ENCODE measurements at regions not wholly inside any gene's neighbourhood (a gene's known extent, or its start where the extent isn't known, plus 50 kb on each side); places are given as distances from the start of the nearest gene placed in this dataset.
"Not testable (repeated sequence)": the region's sequence is repeated elsewhere in the genome, so short reads cannot be mapped to it uniquely, and the experiment has no call there.

GRCh38 chr2:87476223-87476872, 271.5 kb upstream of the PLGLB2 start:
- not testable (repeated sequence) for H3K27me3 ChIP-seq (ENCODE audit: control insufficient read depth in 1 of 2, insufficient read depth in 2 of 2, low read length in 2 of 2); H3K4me3 ChIP-seq (ENCODE audit: low read depth in 1 of 2, low read length in 2 of 2); H3K9me3 ChIP-seq (ENCODE audit: control insufficient read depth in 1 of 2, low read length in 2 of 2); H3K9ac ChIP-seq (ENCODE audit: low read depth in 1 of 2, low read length in 2 of 2); H3K27ac ChIP-seq (ENCODE audit: low read depth, low read length); H3K4me1 ChIP-seq (ENCODE audit: control insufficient read depth in 1 of 2, insufficient read depth in 2 of 2, low read length in 2 of 2); H3K36me3 ChIP-seq (ENCODE audit: control insufficient read depth in 1 of 2, insufficient read depth in 2 of 2, low read length in 2 of 2)

- H3K27ac ChIP-seq (ENCODE audit: low read depth, low read length); H3K4me1 ChIP-seq (ENCODE audit: control insufficient read depth in 1 of 2, insufficient read depth in 2 of 2, low read length in 2 of 2); H3K9me3 ChIP-seq (ENCODE audit: control insufficient read depth in 1 of 2, low read length in 2 of 2); H3K36me3 ChIP-seq (ENCODE audit: control insufficient read depth in 1 of 2, insufficient read depth in 2 of 2, low read length in 2 of 2); H3K9ac ChIP-seq (ENCODE audit: low read depth in 1 of 2, low read length in 2 of 2); H3K27me3 ChIP-seq (ENCODE audit: control insufficient read depth in 1 of 2, insufficient read depth in 2 of 2, low read length in 2 of 2); H3K4me3 ChIP-seq (ENCODE audit: low read depth in 1 of 2, low read length in 2 of 2): not testable (repeated sequence)
Measured at GRCh38 chr2:87476936-87477335, 271.0 kb upstream of the PLGLB2 start.

- H3K4me1 ChIP-seq (ENCODE audit: control insufficient read depth in 1 of 2, insufficient read depth in 2 of 2, low read length in 2 of 2); H3K4me3 ChIP-seq (ENCODE audit: low read depth in 1 of 2, low read length in 2 of 2); H3K9ac ChIP-seq (ENCODE audit: low read depth in 1 of 2, low read length in 2 of 2); H3K27ac ChIP-seq (ENCODE audit: low read depth, low read length); H3K9me3 ChIP-seq (ENCODE audit: control insufficient read depth in 1 of 2, low read length in 2 of 2); H3K27me3 ChIP-seq (ENCODE audit: control insufficient read depth in 1 of 2, insufficient read depth in 2 of 2, low read length in 2 of 2); H3K36me3 ChIP-seq (ENCODE audit: control insufficient read depth in 1 of 2, insufficient read depth in 2 of 2, low read length in 2 of 2): not testable (repeated sequence)
Measured at GRCh38 chr2:87477669-87478428, 270.0 kb upstream of the PLGLB2 start.

- not testable (repeated sequence) for H3K9me3 ChIP-seq (ENCODE audit: control insufficient read depth in 1 of 2, low read length in 2 of 2); H3K4me1 ChIP-seq (ENCODE audit: control insufficient read depth in 1 of 2, insufficient read depth in 2 of 2, low read length in 2 of 2); H3K36me3 ChIP-seq (ENCODE audit: control insufficient read depth in 1 of 2, insufficient read depth in 2 of 2, low read length in 2 of 2); H3K9ac ChIP-seq (ENCODE audit: low read depth in 1 of 2, low read length in 2 of 2); H3K27me3 ChIP-seq (ENCODE audit: control insufficient read depth in 1 of 2, insufficient read depth in 2 of 2, low read length in 2 of 2); H3K27ac ChIP-seq (ENCODE audit: low read depth, low read length); H3K4me3 ChIP-seq (ENCODE audit: low read depth in 1 of 2, low read length in 2 of 2)
Measured at GRCh38 chr2:87478911-87479310, 269.0 kb upstream of the PLGLB2 start.

- H3K4me1 ChIP-seq (ENCODE audit: control insufficient read depth in 1 of 2, insufficient read depth in 2 of 2, low read length in 2 of 2); H3K27me3 ChIP-seq (ENCODE audit: control insufficient read depth in 1 of 2, insufficient read depth in 2 of 2, low read length in 2 of 2); H3K4me3 ChIP-seq (ENCODE audit: low read depth in 1 of 2, low read length in 2 of 2); H3K36me3 ChIP-seq (ENCODE audit: control insufficient read depth in 1 of 2, insufficient read depth in 2 of 2, low read length in 2 of 2); H3K9ac ChIP-seq (ENCODE audit: low read depth in 1 of 2, low read length in 2 of 2); H3K27ac ChIP-seq (ENCODE audit: low read depth, low read length); H3K9me3 ChIP-seq (ENCODE audit: control insufficient read depth in 1 of 2, low read length in 2 of 2): not testable (repeated sequence)
Measured at GRCh38 chr2:87483093-87483680, 264.7 kb upstream of the PLGLB2 start.

- H3K27ac ChIP-seq (ENCODE audit: low read depth, low read length); H3K9ac ChIP-seq (ENCODE audit: low read depth in 1 of 2, low read length in 2 of 2); H3K4me3 ChIP-seq (ENCODE audit: low read depth in 1 of 2, low read length in 2 of 2); H3K36me3 ChIP-seq (ENCODE audit: control insufficient read depth in 1 of 2, insufficient read depth in 2 of 2, low read length in 2 of 2); H3K27me3 ChIP-seq (ENCODE audit: control insufficient read depth in 1 of 2, insufficient read depth in 2 of 2, low read length in 2 of 2); H3K4me1 ChIP-seq (ENCODE audit: control insufficient read depth in 1 of 2, insufficient read depth in 2 of 2, low read length in 2 of 2); H3K9me3 ChIP-seq (ENCODE audit: control insufficient read depth in 1 of 2, low read length in 2 of 2): not testable (repeated sequence)
Measured at GRCh38 chr2:87484363-87484762, 263.5 kb upstream of the PLGLB2 start.

- not testable (repeated sequence) for H3K27me3 ChIP-seq (ENCODE audit: control insufficient read depth in 1 of 2, insufficient read depth in 2 of 2, low read length in 2 of 2); H3K9me3 ChIP-seq (ENCODE audit: control insufficient read depth in 1 of 2, low read length in 2 of 2); H3K4me3 ChIP-seq (ENCODE audit: low read depth in 1 of 2, low read length in 2 of 2); H3K36me3 ChIP-seq (ENCODE audit: control insufficient read depth in 1 of 2, insufficient read depth in 2 of 2, low read length in 2 of 2); H3K4me1 ChIP-seq (ENCODE audit: control insufficient read depth in 1 of 2, insufficient read depth in 2 of 2, low read length in 2 of 2); H3K9ac ChIP-seq (ENCODE audit: low read depth in 1 of 2, low read length in 2 of 2); H3K27ac ChIP-seq (ENCODE audit: low read depth, low read length)
Measured at GRCh38 chr2:87485455-87485854, 262.4 kb upstream of the PLGLB2 start.

- not testable (repeated sequence) for H3K9ac ChIP-seq (ENCODE audit: low read depth in 1 of 2, low read length in 2 of 2); H3K9me3 ChIP-seq (ENCODE audit: control insufficient read depth in 1 of 2, low read length in 2 of 2); H3K27ac ChIP-seq (ENCODE audit: low read depth, low read length); H3K4me1 ChIP-seq (ENCODE audit: control insufficient read depth in 1 of 2, insufficient read depth in 2 of 2, low read length in 2 of 2); H3K27me3 ChIP-seq (ENCODE audit: control insufficient read depth in 1 of 2, insufficient read depth in 2 of 2, low read length in 2 of 2); H3K36me3 ChIP-seq (ENCODE audit: control insufficient read depth in 1 of 2, insufficient read depth in 2 of 2, low read length in 2 of 2); H3K4me3 ChIP-seq (ENCODE audit: low read depth in 1 of 2, low read length in 2 of 2)
Measured at GRCh38 chr2:87485884-87486283, 262.0 kb upstream of the PLGLB2 start.

GRCh38 chr2:87486413-87486812, 261.5 kb upstream of the PLGLB2 start:
- not testable (repeated sequence) for H3K9ac ChIP-seq (ENCODE audit: low read depth in 1 of 2, low read length in 2 of 2); H3K9me3 ChIP-seq (ENCODE audit: control insufficient read depth in 1 of 2, low read length in 2 of 2); H3K27me3 ChIP-seq (ENCODE audit: control insufficient read depth in 1 of 2, insufficient read depth in 2 of 2, low read length in 2 of 2); H3K4me3 ChIP-seq (ENCODE audit: low read depth in 1 of 2, low read length in 2 of 2); H3K36me3 ChIP-seq (ENCODE audit: control insufficient read depth in 1 of 2, insufficient read depth in 2 of 2, low read length in 2 of 2); H3K4me1 ChIP-seq (ENCODE audit: control insufficient read depth in 1 of 2, insufficient read depth in 2 of 2, low read length in 2 of 2)
- H3K27ac ChIP-seq (ENCODE audit: low read depth, low read length) = peak overlapping the region; percentile 66

- not testable (repeated sequence) for H3K9ac ChIP-seq (ENCODE audit: low read depth in 1 of 2, low read length in 2 of 2); H3K27me3 ChIP-seq (ENCODE audit: control insufficient read depth in 1 of 2, insufficient read depth in 2 of 2, low read length in 2 of 2); H3K4me1 ChIP-seq (ENCODE audit: control insufficient read depth in 1 of 2, insufficient read depth in 2 of 2, low read length in 2 of 2); H3K27ac ChIP-seq (ENCODE audit: low read depth, low read length); H3K9me3 ChIP-seq (ENCODE audit: control insufficient read depth in 1 of 2, low read length in 2 of 2); H3K36me3 ChIP-seq (ENCODE audit: control insufficient read depth in 1 of 2, insufficient read depth in 2 of 2, low read length in 2 of 2); H3K4me3 ChIP-seq (ENCODE audit: low read depth in 1 of 2, low read length in 2 of 2)
Measured at GRCh38 chr2:87488021-87488420, 259.9 kb upstream of the PLGLB2 start.

Data from duodenal mucosa (tissue), 2 donors.